Astrocyte of the cerebellum (primary cell): ENCODE measurements at regions not wholly inside any gene's neighbourhood (a gene's known extent, or its start where the extent isn't known, plus 50 kb on each side); places are given as distances from the start of the nearest gene placed in this dataset.

ENCODE experiments used
- DNase-seq: peaks from one replicate; pipeline ENCODE4 v3.0.0-alpha.2; 2011; ENCODE audit warnings: low read depth
- H3K4me3 ChIP-seq: 2 replicates; pipeline ENCODE4 v1.5.1; 2011; ENCODE audit warnings: mild to moderate bottlenecking, low read depth, low read length, moderate library complexity
- in situ Hi-C: cut with HindIII; loops from 2 replicates; pipeline ENCODE4 v1.10.0; 2017; ENCODE audit warnings: low sequenced_read_pairs
- TF ChIP-seq, protein P1 (sequence below): IDR thresholded peaks from 2 replicates; pipeline ENCODE4 v1.5.1; 2012; ENCODE audit warnings: low read length, low read depth, moderate library complexity, mild to moderate bottlenecking; ENCODE audit errors: missing control alignments

DNA sequence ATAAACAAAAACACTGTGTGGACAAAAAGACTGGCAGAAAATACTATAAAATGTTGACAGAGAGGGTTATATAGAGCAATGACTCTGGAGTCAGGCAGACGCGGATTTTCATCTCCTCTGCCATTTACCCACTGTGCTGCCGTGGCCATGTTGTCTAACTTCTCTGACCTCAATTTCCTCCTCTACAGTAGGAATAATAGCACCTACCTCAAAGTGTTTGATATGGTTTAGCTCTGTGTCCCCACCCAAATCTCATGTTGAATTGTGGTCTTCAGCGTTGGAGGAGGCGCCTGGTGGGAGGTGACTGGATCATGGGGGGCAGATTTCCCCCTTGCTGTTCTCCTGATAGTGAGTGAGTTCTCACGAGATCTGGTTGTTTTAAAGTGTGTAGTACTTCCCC is 78.2 kb upstream of the CALN1 start:
- TF ChIP-seq, protein P1, sequence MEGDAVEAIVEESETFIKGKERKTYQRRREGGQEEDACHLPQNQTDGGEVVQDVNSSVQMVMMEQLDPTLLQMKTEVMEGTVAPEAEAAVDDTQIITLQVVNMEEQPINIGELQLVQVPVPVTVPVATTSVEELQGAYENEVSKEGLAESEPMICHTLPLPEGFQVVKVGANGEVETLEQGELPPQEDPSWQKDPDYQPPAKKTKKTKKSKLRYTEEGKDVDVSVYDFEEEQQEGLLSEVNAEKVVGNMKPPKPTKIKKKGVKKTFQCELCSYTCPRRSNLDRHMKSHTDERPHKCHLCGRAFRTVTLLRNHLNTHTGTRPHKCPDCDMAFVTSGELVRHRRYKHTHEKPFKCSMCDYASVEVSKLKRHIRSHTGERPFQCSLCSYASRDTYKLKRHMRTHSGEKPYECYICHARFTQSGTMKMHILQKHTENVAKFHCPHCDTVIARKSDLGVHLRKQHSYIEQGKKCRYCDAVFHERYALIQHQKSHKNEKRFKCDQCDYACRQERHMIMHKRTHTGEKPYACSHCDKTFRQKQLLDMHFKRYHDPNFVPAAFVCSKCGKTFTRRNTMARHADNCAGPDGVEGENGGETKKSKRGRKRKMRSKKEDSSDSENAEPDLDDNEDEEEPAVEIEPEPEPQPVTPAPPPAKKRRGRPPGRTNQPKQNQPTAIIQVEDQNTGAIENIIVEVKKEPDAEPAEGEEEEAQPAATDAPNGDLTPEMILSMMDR = no peak
- no peak for DNase-seq
- H3K4me3 ChIP-seq = no peak overlapping the region
- in situ Hi-C loops = no loop called here

DNA sequence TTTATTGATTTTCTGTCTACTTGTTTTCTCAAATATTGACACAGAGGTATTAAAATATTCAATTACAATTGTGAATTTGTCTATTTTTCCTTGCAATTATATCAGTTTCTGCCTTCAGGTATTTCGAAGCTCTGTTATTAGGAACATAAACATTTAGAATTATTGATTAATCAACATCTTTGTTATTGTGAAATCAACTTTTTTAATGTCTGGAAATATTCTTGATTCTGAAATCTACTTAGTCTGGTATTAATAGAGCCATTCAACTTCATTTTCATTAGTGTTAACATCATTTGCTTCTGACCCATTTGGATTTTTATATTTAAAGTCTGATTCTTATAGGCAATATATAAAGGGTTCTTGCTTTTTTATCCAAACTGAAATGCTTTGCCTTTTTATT is 69.8 kb upstream of the CALN1 start:
- DNase-seq = no peak
- in situ Hi-C loops = no loop called here
- no peak overlapping the region for H3K4me3 ChIP-seq
- TF ChIP-seq, protein P1 = no peak

GRCh38 chr7:72476608-72477305 is 64.6 kb upstream of the CALN1 start:
- H3K4me3 ChIP-seq = no peak overlapping the region
- in situ Hi-C loops = no loop called here
- TF ChIP-seq, protein P1 = no peak
- no peak for DNase-seq

DNA sequence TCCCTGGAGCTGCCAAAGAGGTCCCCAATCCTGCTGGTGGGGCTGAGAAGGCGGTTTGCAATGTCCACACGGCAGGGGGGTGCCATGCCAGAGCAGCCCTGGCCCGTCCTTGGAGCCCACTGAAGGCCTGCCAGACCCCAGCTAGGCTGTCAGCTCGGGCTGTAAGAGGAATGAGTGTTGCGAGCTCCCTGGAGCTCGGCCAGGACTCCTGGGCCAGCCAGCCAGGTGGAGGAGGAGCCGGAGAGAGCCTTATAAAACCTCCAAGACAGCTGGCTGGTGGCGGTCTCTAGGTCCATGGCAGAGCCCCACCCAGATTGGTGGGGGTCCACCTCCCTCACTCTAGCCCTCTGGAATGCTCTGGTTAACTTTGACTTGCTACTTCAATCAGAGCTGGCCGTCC is 55.1 kb upstream of the CALN1 start:
- DNase-seq = no peak
- in situ Hi-C loops = no loop called here
- no peak overlapping the region for H3K4me3 ChIP-seq
- TF ChIP-seq, protein P1 = no peak

- TF ChIP-seq, protein P1 = no peak
- H3K4me3 ChIP-seq = no peak overlapping the region
- DNase-seq = no peak
- in situ Hi-C loops = no loop called here
Observed at GRCh38 chr7:72466797-72467196, 54.7 kb upstream of the CALN1 start.

GRCh38 chr7:72465521-72465920 is 53.4 kb upstream of the CALN1 start:
- TF ChIP-seq, protein P1 = no peak
- in situ Hi-C loops = no loop called here
- DNase-seq = no peak
- H3K4me3 ChIP-seq = no peak overlapping the region
